Common myeloid progenitor, CD34-positive (primary cell): ENCODE measurements at regions not wholly inside any gene's neighbourhood (a gene's known extent, or its start where the extent isn't known, plus 50 kb on each side); places are given as distances from the start of the nearest gene placed in this dataset.
A peak's percentile ranks its signal among the peaks of the same experiment; 100 is the strongest.

ENCODE experiments used
- CTCF ChIA-PET: fragments of 350-600 bp; sonication (Branson Sonifier 250); formaldehyde crosslinking; loops from one replicate; lab custom pipeline; 2021; ENCODE audit warnings: antibody characterized with exemption; lab: Charles Lee
- POLR2A ChIA-PET: fragments of 350-600 bp; sonication (Branson Sonifier 250); formaldehyde crosslinking; loops from one replicate; lab custom pipeline; 2021; ENCODE audit warnings: antibody characterized with exemption; lab: Charles Lee
- DNase-seq, 3 donors: peaks; one replicate each; pipeline versions ENCODE4 v3.0.0 to v3.0.0-alpha.2; 2013
- H3K27ac ChIP-seq, 2 experiments: 1 replicate in 1 of 2; 2 replicates in 1 of 2; pipeline ENCODE4 v1.7.0; 2013; ENCODE audit warnings: inconsistent platforms in 2 of 2, low read length in 2 of 2, mild to moderate bottlenecking in 2 of 2, low read depth in 1 of 2, moderate library complexity in 1 of 2; ENCODE audit not compliant: severe bottlenecking in 2 of 2, insufficient read depth in 1 of 2, poor library complexity in 1 of 2
- H3K27me3 ChIP-seq, 5 experiments: replicated peaks in 2 of 5; 1 replicate in 3 of 5; 2 replicates in 2 of 5; pipeline versions ENCODE4 v1.6.1 to v1.7.0; 2013; ENCODE audit warnings: low read length in 4 of 5, mild to moderate bottlenecking in 2 of 5, moderate library complexity in 2 of 5, inconsistent platforms in 1 of 5; ENCODE audit not compliant: insufficient read depth in 5 of 5, control insufficient read depth in 4 of 5
- H3K36me3 ChIP-seq, 4 experiments: 1 replicate in 2 of 4; 2 replicates in 2 of 4; pipeline versions ENCODE4 v1.6.1 to v1.7.0; 2013; ENCODE audit warnings: low read length in 3 of 4, control low read depth in 1 of 4, mild to moderate bottlenecking in 1 of 4; ENCODE audit not compliant: control insufficient read depth in 4 of 4, insufficient read depth in 4 of 4
- H3K4me1 ChIP-seq, 4 experiments: 1 replicate in 3 of 4; 2 replicates in 1 of 4; pipeline versions ENCODE4 v1.6.1 to v1.7.1; 2013; ENCODE audit warnings: low read length in 3 of 4, mild to moderate bottlenecking in 3 of 4, control low read depth in 1 of 4, inconsistent platforms in 1 of 4, moderate library complexity in 1 of 4; ENCODE audit not compliant: control insufficient read depth in 4 of 4, insufficient read depth in 4 of 4; ENCODE audit errors: control extremely low read depth in 1 of 4
- H3K4me3 ChIP-seq, 7 experiments: 1 replicate in 4 of 7; 2 replicates in 3 of 7; pipeline versions ENCODE4 v1.5.1 to v1.7.0; 2013; ENCODE audit warnings: mild to moderate bottlenecking in 7 of 7, low read length in 6 of 7, moderate library complexity in 6 of 7, inconsistent platforms in 2 of 7, low read depth in 2 of 7, control low read depth in 1 of 7; ENCODE audit not compliant: insufficient read depth in 4 of 7, control insufficient read depth in 1 of 7; ENCODE audit errors: extremely low read depth in 1 of 7
- H3K9me3 ChIP-seq, 5 experiments: 1 replicate in 4 of 5; 2 replicates in 1 of 5; pipeline versions ENCODE4 v1.6.1 to v1.7.1; 2013; ENCODE audit warnings: low read length in 4 of 5, mild to moderate bottlenecking in 2 of 5, inconsistent platforms in 1 of 5, low read depth in 1 of 5, moderate library complexity in 1 of 5; ENCODE audit not compliant: control insufficient read depth in 4 of 5, insufficient read depth in 2 of 5; ENCODE audit errors: control extremely low read depth in 1 of 5
- WGBS: methylation state at CpG from one replicate; pipeline ENCODE4 v1.1.5; 2013; ENCODE audit not compliant: insufficient coverage; 5-methylcytosine and 5-hydroxymethylcytosine counted together

DNA sequence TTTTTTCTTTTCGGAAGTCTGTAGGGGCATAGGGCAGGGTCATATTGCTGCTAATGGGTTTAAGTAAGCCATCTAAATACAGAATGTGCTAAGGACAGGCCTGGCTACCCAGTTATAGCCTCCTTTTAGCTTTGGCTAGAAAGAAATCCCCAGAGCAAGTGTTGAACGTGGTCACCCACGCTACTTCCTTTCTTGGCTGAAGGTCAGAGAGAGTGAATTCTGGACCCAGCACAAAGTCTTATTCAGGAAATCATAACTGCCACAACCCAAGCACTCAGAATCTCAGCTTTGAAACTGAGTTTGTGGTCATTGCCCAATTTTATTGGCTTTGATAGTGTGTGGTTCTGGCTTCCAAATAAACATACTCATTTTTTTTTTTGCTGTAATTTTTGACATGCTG, 542.1 kb upstream of the ATP2B1 start:
- no peaks in the 10 kb centered on the region for H3K27me3 ChIP-seq
- H3K27ac ChIP-seq = no peak overlapping the region
- H3K4me3 ChIP-seq = no peak overlapping the region
- no peaks in the 10 kb centered on the region for H3K9me3 ChIP-seq
- DNase-seq = peak in 2 of 3 donors; percentile 20 to 33
- no CpG with 5 or more reads among the region's 3 CpGs for WGBS
- H3K36me3 ChIP-seq = no peaks in the 10 kb centered on the region
- peaks cover 28 to 53% (median 37%) of the 10 kb centered on the region in 4 experiments for H3K4me1 ChIP-seq
- ChIA-PET POLR2A (no interaction called here), CTCF (interaction anchor here (0.5 kb wide), 1 partner anchor 689 kb away, joined by 3 read pairs; no protein-coding TSS in a partner anchor)

GRCh38 chr12:90250042-90250441, 541.4 kb upstream of the ATP2B1 start:
- H3K27ac ChIP-seq = no peak overlapping the region
- CTCF ChIA-PET = interaction anchor here (1.1 to 2.2 kb wide), 2 partner anchors 10 to 707 kb away, joined by 3 to 5 read pairs; no protein-coding TSS in a partner anchor
- POLR2A ChIA-PET = no interaction called here

GRCh38 chr12:90246688-90247087, 538.0 kb upstream of the ATP2B1 start:
- Histone ChIP-seq H3K27me3 (no peaks in the 10 kb centered on the region), H3K4me3 (no peak overlapping the region), H3K27ac (no peak overlapping the region), H3K4me1 (peaks cover 4 to 19% (median 10%) of the 10 kb centered on the region in 4 experiments), H3K36me3 (no peaks in the 10 kb centered on the region), H3K9me3 (no peaks in the 10 kb centered on the region)
- ChIA-PET POLR2A (interaction anchor here (1.7 kb wide), 1 partner anchor 10 kb away, joined by 4 read pairs; no protein-coding TSS in a partner anchor), CTCF (no interaction called here)
- DNase-seq = peak in 2 of 3 donors; percentile 27 to 54

More at GRCh38 chr12:90250042-90250441, 541.4 kb upstream of the ATP2B1 start:
- Histone ChIP-seq H3K9me3 (no peaks in the 10 kb centered on the region), H3K4me3 (no peak overlapping the region), H3K36me3 (no peaks in the 10 kb centered on the region), H3K4me1 (peaks cover 28 to 49% (median 37%) of the 10 kb centered on the region in 4 experiments), H3K27me3 (no peaks in the 10 kb centered on the region)
- no CpG with 5 or more reads among the region's 6 CpGs for WGBS
- DNase-seq = no peak

DNA sequence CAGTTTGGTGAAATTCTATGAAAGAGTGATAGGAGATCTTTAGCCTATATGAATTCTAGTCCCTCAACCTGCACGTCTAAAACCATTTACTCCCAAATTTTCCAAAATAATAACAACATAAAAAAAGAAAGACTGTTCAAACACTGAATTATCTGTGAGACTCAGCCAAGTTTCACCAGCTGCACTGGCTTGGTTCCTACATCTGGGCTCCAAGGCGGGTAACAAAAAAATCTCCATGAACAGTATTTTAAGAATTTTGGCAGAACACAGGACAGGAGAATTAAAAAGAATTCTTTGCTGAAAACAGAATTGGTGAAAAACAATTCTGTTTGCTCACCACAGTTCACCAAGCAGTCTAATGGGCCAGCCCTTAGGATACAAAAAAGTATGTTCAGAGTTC, 536.8 kb upstream of the ATP2B1 start:
- no peak overlapping the region for H3K27ac ChIP-seq
- no peaks in the 10 kb centered on the region for H3K36me3 ChIP-seq
- POLR2A ChIA-PET = no interaction called here
- no peak overlapping the region for H3K4me3 ChIP-seq
- DNase-seq = no peak
- CTCF ChIA-PET = no interaction called here
- H3K9me3 ChIP-seq = no peaks in the 10 kb centered on the region
- 100% methylated on average over 1 of the region's 2 CpGs for WGBS
- H3K4me1 ChIP-seq = peaks cover 0 to 8% (median 2%) of the 10 kb centered on the region in 4 experiments
- no peaks in the 10 kb centered on the region for H3K27me3 ChIP-seq

GRCh38 chr12:90244232-90244631, 535.6 kb upstream of the ATP2B1 start:
- peaks cover 0 to 3% (median 0%) of the 10 kb centered on the region in 4 experiments for H3K4me1 ChIP-seq

GRCh38 chr12:90243211-90243610, 534.6 kb upstream of the ATP2B1 start:
- peaks cover 0 to 3% (median 0%) of the 10 kb centered on the region in 4 experiments for H3K4me1 ChIP-seq
- H3K36me3 ChIP-seq = no peaks in the 10 kb centered on the region
- H3K27ac ChIP-seq = no peak overlapping the region
- CTCF ChIA-PET = interaction anchor here (1.3 to 1.7 kb wide), 2 partner anchors 10 to 564 kb away, joined by 3 to 5 read pairs; no protein-coding TSS in a partner anchor
- POLR2A ChIA-PET = interaction anchor here (0.7 kb wide), 1 partner anchor 625 kb away, joined by 3 read pairs; no protein-coding TSS in a partner anchor
- no peaks in the 10 kb centered on the region for H3K27me3 ChIP-seq
- WGBS = no CpG with 5 or more reads among the region's 4 CpGs
- no peak overlapping the region for H3K4me3 ChIP-seq
- no peaks in the 10 kb centered on the region for H3K9me3 ChIP-seq
- DNase-seq = no peak

More at GRCh38 chr12:90244232-90244631, 535.6 kb upstream of the ATP2B1 start:
- DNase-seq = no peak
- Histone ChIP-seq H3K4me3 (no peak overlapping the region), H3K27me3 (no peaks in the 10 kb centered on the region), H3K36me3 (no peaks in the 10 kb centered on the region), H3K9me3 (no peaks in the 10 kb centered on the region), H3K27ac (no peak overlapping the region)
- no CpG with 5 or more reads among the region's 3 CpGs for WGBS
- ChIA-PET POLR2A (no interaction called here), CTCF (interaction anchor here (1.3 to 1.7 kb wide), 2 partner anchors 9 to 566 kb away, joined by 3 to 5 read pairs; no protein-coding TSS in a partner anchor)

- H3K36me3 ChIP-seq = no peaks in the 10 kb centered on the region
- no peaks in the 10 kb centered on the region for H3K9me3 ChIP-seq
- POLR2A ChIA-PET = no interaction called here
- peaks cover 0 to 10% (median 6%) of the 10 kb centered on the region in 4 experiments for H3K4me1 ChIP-seq
- WGBS = no CpG with 5 or more reads among the region's 1 CpG
- H3K27me3 ChIP-seq = no peaks in the 10 kb centered on the region
- DNase-seq = no peak
- H3K4me3 ChIP-seq = no peak overlapping the region
- CTCF ChIA-PET = interaction anchor here (0.7 to 1.4 kb wide), 3 partner anchors 10 to 17 kb away, joined by 3 to 5 read pairs (median 3); no protein-coding TSS in a partner anchor
- H3K27ac ChIP-seq = no peak overlapping the region
These were observed 531.2 kb upstream of the ATP2B1 start for GRCh38 chr12:90239732-90240260.
